WTC11 (cell line): ENCODE measurements at regions not wholly inside any gene's neighbourhood (a gene's known extent, or its start where the extent isn't known, plus 50 kb on each side); places are given as distances from the start of the nearest gene placed in this dataset.

Experiments
- ATAC-seq: fragments of 200-7000 bp; cut with Tn5 transposase; 2 replicates; pipeline ENCODE4 v1.10.0; 2021; ENCODE audit warnings: mild to moderate bottlenecking, moderate library complexity
- CTCF ChIA-PET: fragments of 300-600 bp; sonication (Branson Sonifier 250); formaldehyde crosslinking; loops from one replicate; lab custom pipeline; 2021; ENCODE audit warnings: antibody characterized with exemption; lab: Charles Lee
- POLR2A ChIA-PET: fragments of 350-600 bp; sonication (Branson Sonifier 250); formaldehyde crosslinking; loops from one replicate; lab custom pipeline; 2021; ENCODE audit warnings: antibody characterized with exemption; lab: Charles Lee
- DNase-seq: peaks from one replicate; pipeline ENCODE4 v3.0.0; 2021; ENCODE audit warnings: low spot score
- H3K27ac Mint-ChIP-seq: 2 replicates; pipeline ENCODE4 v1.8.0; 2021; ENCODE audit warnings: mixed read lengths
- H3K27me3 Mint-ChIP-seq: 2 replicates; pipeline ENCODE4 v1.8.0; 2021; ENCODE audit warnings: low read depth, mild to moderate bottlenecking, moderate library complexity, mixed read lengths
- H3K36me3 Mint-ChIP-seq: 2 replicates; pipeline ENCODE4 v1.8.0; 2021; ENCODE audit warnings: mixed read lengths
- H3K4me1 Mint-ChIP-seq: 2 replicates; pipeline ENCODE4 v1.8.0; 2022; ENCODE audit warnings: mixed read lengths
- H3K4me3 Mint-ChIP-seq: 2 replicates; pipeline ENCODE4 v1.8.0; 2021; ENCODE audit warnings: mild to moderate bottlenecking, moderate library complexity, mixed read lengths
- H3K9me3 Mint-ChIP-seq: 2 replicates; pipeline ENCODE4 v1.8.0; 2021; ENCODE audit warnings: mixed read lengths
- CREB1 ChIP-seq: sonication (generic); formaldehyde crosslinking; IDR thresholded peaks from 2 replicates; pipeline ENCODE4 v1.8.0; 2023; ENCODE audit warnings: mild to moderate bottlenecking, missing genetic modification reagents
- ELF4 ChIP-seq: sonication (generic); formaldehyde crosslinking; IDR thresholded peaks from 2 replicates; pipeline ENCODE4 v1.8.1; 2022; ENCODE audit warnings: low read depth, mild to moderate bottlenecking, moderate library complexity, missing genetic modification reagents
- EMX1 ChIP-seq: fragments of 250-450 bp; sonication (Bioruptor Pico); IDR thresholded peaks from 2 replicates; pipeline ENCODE4 v1.8.0; 2021; ENCODE audit warnings: mild to moderate bottlenecking
- FOXJ3 ChIP-seq: sonication (generic); formaldehyde crosslinking; IDR thresholded peaks from 2 replicates; pipeline ENCODE4 v1.9.0; 2021; ENCODE audit warnings: missing genetic modification reagents, mild to moderate bottlenecking, borderline replicate concordance
- GABPB1 ChIP-seq: sonication (generic); formaldehyde crosslinking; IDR thresholded peaks from 2 replicates; pipeline ENCODE4 v1.8.1; 2023; ENCODE audit warnings: mild to moderate bottlenecking, missing genetic modification reagents
- GTF2I ChIP-seq: fragments of 250-450 bp; sonication (Bioruptor Pico); conservative IDR thresholded peaks from 2 replicates; pipeline ENCODE4 v1.4.0; 2021; ENCODE audit warnings: mild to moderate bottlenecking
- IRF2 ChIP-seq: sonication (generic); formaldehyde crosslinking; IDR thresholded peaks from 2 replicates; pipeline ENCODE4 v1.8.0; 2022; ENCODE audit warnings: low read depth, missing genetic modification reagents, borderline replicate concordance
- MYBL2 ChIP-seq: sonication (generic); formaldehyde crosslinking; IDR thresholded peaks from 2 replicates; pipeline ENCODE4 v1.8.1; 2023; ENCODE audit warnings: mild to moderate bottlenecking, moderate library complexity, missing genetic modification reagents
- NFATC4 ChIP-seq: fragments of 250-450 bp; sonication (Bioruptor Pico); IDR thresholded peaks from 2 replicates; pipeline ENCODE4 v1.9.0; 2021; ENCODE audit warnings: mild to moderate bottlenecking
- NFYB ChIP-seq: sonication (generic); formaldehyde crosslinking; conservative IDR thresholded peaks from 2 replicates; pipeline ENCODE4 v1.8.0; 2022; ENCODE audit warnings: low read depth, missing genetic modification reagents
- NR3C1 ChIP-seq: sonication (generic); formaldehyde crosslinking; conservative IDR thresholded peaks from 2 replicates; pipeline ENCODE4 v1.8.1; 2023; ENCODE audit warnings: low read depth, mild to moderate bottlenecking, missing genetic modification reagents
- PRRX2 ChIP-seq: fragments of 250-450 bp; sonication (Bioruptor Pico); IDR thresholded peaks from 2 replicates; pipeline ENCODE4 v1.8.0; 2021; ENCODE audit warnings: mild to moderate bottlenecking
- RELA ChIP-seq: sonication (generic); formaldehyde crosslinking; IDR thresholded peaks from 2 replicates; pipeline ENCODE4 v1.8.1; 2022; ENCODE audit warnings: missing genetic modification reagents, mild to moderate bottlenecking, borderline replicate concordance
- SMAD4 ChIP-seq: sonication (generic); formaldehyde crosslinking; IDR thresholded peaks from 2 replicates; pipeline ENCODE4 v1.8.0; 2022; ENCODE audit warnings: mild to moderate bottlenecking, missing genetic modification reagents
- TP53 ChIP-seq: sonication (generic); formaldehyde crosslinking; IDR thresholded peaks from 2 replicates; pipeline ENCODE4 v1.8.1; 2023; ENCODE audit warnings: mild to moderate bottlenecking, missing genetic modification reagents
- ZBTB21 ChIP-seq: sonication (generic); formaldehyde crosslinking; IDR thresholded peaks from 2 replicates; pipeline ENCODE4 v1.8.1; 2023; ENCODE audit warnings: mild to moderate bottlenecking, missing genetic modification reagents, borderline replicate concordance
- ZNF121 ChIP-seq: sonication (generic); formaldehyde crosslinking; IDR thresholded peaks from 2 replicates; pipeline ENCODE4 v1.8.0; 2023; ENCODE audit warnings: missing genetic modification reagents
- ZNF425 ChIP-seq: fragments of 250-450 bp; sonication (Bioruptor Pico); conservative IDR thresholded peaks from 2 replicates; pipeline ENCODE4 v1.9.0; 2021; ENCODE audit warnings: mild to moderate bottlenecking
- TF ChIP-seq, protein P1 (sequence below): sonication (generic); formaldehyde crosslinking; IDR thresholded peaks from 2 replicates; pipeline ENCODE4 v1.8.0; 2022; ENCODE audit warnings: mild to moderate bottlenecking, missing genetic modification reagents
- TF ChIP-seq, protein P2 (sequence below): fragments of 250-450 bp; sonication (Bioruptor Pico); IDR thresholded peaks from 2 replicates; pipeline ENCODE4 v1.9.0; 2021; ENCODE audit warnings: mild to moderate bottlenecking
- TF ChIP-seq, protein P3 (sequence below): fragments of 250-450 bp; sonication (Bioruptor Pico); IDR thresholded peaks from 2 replicates; pipeline ENCODE4 v1.9.0; 2021; ENCODE audit warnings: moderate library complexity, mild to moderate bottlenecking, inconsistent platforms, borderline replicate concordance
- TF ChIP-seq, protein P4 (sequence below): sonication (generic); formaldehyde crosslinking; IDR thresholded peaks from 2 replicates; pipeline ENCODE4 v1.8.1; 2023; ENCODE audit warnings: mild to moderate bottlenecking, missing genetic modification reagents
- TF ChIP-seq, protein P5 (sequence below): fragments of 250-450 bp; sonication (Bioruptor Pico); IDR thresholded peaks from 2 replicates; pipeline ENCODE4 v1.9.0; 2021; ENCODE audit warnings: mild to moderate bottlenecking
- TF ChIP-seq, protein P6 (sequence below): sonication (generic); formaldehyde crosslinking; IDR thresholded peaks from 2 replicates; pipeline ENCODE4 v1.8.1; 2022; ENCODE audit warnings: missing genetic modification reagents, borderline replicate concordance

GRCh38 chr18:30522288-30522929 is 520.1 kb downstream of the DSC3 start (continued):
- TF ChIP-seq ZNF425 (no peak), IRF2 (CRISPR knock-in tag) (no peak), MYBL2 (CRISPR knock-in tag) (no peak)

DNA sequence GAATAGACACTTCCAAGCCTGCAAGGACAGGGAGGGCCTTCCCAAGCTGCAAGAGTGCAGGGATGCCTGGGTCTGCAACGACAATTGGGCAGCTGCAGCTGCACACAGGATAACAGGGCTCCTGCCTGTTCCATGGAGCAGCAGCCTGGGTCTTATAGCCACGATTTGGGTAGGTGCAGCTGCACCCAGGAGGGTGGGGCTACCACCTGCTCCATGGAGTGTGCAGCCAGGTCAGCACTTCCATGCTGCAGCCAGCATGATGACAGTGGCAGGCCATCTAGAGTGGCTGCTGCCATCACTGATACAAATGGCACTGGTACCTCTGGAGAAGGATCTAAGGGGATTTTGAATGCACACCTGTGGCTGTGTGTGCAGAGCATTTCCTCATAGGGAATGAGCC is 528.5 kb downstream of the DSC3 start:
- H3K36me3 Mint-ChIP-seq, result no peaks in the 10 kb centered on the region
- no peak for DNase-seq
- H3K27me3 Mint-ChIP-seq, result no peaks in the 10 kb centered on the region
- peaks cover 4% of the 10 kb centered on the region for H3K4me1 Mint-ChIP-seq
- TF ChIP-seq, protein P1, sequence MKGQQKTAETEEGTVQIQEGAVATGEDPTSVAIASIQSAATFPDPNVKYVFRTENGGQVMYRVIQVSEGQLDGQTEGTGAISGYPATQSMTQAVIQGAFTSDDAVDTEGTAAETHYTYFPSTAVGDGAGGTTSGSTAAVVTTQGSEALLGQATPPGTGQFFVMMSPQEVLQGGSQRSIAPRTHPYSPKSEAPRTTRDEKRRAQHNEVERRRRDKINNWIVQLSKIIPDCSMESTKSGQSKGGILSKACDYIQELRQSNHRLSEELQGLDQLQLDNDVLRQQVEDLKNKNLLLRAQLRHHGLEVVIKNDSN, result no peak
- TF ChIP-seq RELA (CRISPR knock-in tag) (no peak), EMX1 (CRISPR knock-in tag) (no peak), FOXJ3 (CRISPR knock-in tag) (no peak), ZNF121 (CRISPR knock-in tag) (no peak), NFATC4 (CRISPR knock-in tag) (no peak), CREB1 (CRISPR knock-in tag) (no peak)
- TF ChIP-seq, protein P2, sequence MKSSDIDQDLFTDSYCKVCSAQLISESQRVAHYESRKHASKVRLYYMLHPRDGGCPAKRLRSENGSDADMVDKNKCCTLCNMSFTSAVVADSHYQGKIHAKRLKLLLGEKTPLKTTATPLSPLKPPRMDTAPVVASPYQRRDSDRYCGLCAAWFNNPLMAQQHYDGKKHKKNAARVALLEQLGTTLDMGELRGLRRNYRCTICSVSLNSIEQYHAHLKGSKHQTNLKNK (CRISPR knock-in tag), result no peak
- TF ChIP-seq, all 79 proteins: peak for 0
- Mint-ChIP-seq H3K4me3 (no peak overlapping the region), H3K27ac (no peak overlapping the region), H3K9me3 (peaks cover 7% of the 10 kb centered on the region)
- CTCF ChIA-PET, result no interaction called here
- no peak for ATAC-seq
- POLR2A ChIA-PET, result no interaction called here

GRCh38 chr18:30512872-30513271 is 529.7 kb downstream of the DSC3 start:
- Mint-ChIP-seq H3K36me3 (no peaks in the 10 kb centered on the region), H3K4me3 (no peak overlapping the region), H3K9me3 (peaks cover 7% of the 10 kb centered on the region), H3K27me3 (no peaks in the 10 kb centered on the region), H3K27ac (no peak overlapping the region), H3K4me1 (no peaks in the 10 kb centered on the region)
- CTCF ChIA-PET, result no interaction called here
- ATAC-seq (no peak), DNase-seq (no peak)
- POLR2A ChIA-PET, result no interaction called here
- TF ChIP-seq, protein P2 (CRISPR knock-in tag), result no peak
- TF ChIP-seq ZBTB21 (CRISPR knock-in tag), result no peak
- TF ChIP-seq, protein P3, sequence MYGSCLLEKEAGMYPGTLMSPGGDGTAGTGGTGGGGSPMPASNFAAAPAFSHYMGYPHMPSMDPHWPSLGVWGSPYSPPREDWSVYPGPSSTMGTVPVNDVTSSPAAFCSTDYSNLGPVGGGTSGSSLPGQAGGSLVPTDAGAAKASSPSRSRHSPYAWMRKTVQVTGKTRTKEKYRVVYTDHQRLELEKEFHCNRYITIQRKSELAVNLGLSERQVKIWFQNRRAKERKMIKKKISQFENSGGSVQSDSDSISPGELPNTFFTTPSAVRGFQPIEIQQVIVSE, result no peak
- TF ChIP-seq GABPB1, result no peak
- TF ChIP-seq RELA (CRISPR knock-in tag), result no peak
- no peak for TF ChIP-seq SMAD4
- TF ChIP-seq, protein P4, sequence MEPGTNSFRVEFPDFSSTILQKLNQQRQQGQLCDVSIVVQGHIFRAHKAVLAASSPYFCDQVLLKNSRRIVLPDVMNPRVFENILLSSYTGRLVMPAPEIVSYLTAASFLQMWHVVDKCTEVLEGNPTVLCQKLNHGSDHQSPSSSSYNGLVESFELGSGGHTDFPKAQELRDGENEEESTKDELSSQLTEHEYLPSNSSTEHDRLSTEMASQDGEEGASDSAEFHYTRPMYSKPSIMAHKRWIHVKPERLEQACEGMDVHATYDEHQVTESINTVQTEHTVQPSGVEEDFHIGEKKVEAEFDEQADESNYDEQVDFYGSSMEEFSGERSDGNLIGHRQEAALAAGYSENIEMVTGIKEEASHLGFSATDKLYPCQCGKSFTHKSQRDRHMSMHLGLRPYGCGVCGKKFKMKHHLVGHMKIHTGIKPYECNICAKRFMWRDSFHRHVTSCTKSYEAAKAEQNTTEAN (CRISPR knock-in tag), result no peak
- TF ChIP-seq MYBL2 (CRISPR knock-in tag), result no peak
- no peak for TF ChIP-seq NR3C1 (CRISPR knock-in tag)
- TF ChIP-seq, protein P5, sequence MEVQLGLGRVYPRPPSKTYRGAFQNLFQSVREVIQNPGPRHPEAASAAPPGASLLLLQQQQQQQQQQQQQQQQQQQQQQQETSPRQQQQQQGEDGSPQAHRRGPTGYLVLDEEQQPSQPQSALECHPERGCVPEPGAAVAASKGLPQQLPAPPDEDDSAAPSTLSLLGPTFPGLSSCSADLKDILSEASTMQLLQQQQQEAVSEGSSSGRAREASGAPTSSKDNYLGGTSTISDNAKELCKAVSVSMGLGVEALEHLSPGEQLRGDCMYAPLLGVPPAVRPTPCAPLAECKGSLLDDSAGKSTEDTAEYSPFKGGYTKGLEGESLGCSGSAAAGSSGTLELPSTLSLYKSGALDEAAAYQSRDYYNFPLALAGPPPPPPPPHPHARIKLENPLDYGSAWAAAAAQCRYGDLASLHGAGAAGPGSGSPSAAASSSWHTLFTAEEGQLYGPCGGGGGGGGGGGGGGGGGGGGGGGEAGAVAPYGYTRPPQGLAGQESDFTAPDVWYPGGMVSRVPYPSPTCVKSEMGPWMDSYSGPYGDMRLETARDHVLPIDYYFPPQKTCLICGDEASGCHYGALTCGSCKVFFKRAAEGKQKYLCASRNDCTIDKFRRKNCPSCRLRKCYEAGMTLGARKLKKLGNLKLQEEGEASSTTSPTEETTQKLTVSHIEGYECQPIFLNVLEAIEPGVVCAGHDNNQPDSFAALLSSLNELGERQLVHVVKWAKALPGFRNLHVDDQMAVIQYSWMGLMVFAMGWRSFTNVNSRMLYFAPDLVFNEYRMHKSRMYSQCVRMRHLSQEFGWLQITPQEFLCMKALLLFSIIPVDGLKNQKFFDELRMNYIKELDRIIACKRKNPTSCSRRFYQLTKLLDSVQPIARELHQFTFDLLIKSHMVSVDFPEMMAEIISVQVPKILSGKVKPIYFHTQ, result no peak
- TF ChIP-seq TP53 (CRISPR knock-in tag), result no peak
- TF ChIP-seq, protein P6, sequence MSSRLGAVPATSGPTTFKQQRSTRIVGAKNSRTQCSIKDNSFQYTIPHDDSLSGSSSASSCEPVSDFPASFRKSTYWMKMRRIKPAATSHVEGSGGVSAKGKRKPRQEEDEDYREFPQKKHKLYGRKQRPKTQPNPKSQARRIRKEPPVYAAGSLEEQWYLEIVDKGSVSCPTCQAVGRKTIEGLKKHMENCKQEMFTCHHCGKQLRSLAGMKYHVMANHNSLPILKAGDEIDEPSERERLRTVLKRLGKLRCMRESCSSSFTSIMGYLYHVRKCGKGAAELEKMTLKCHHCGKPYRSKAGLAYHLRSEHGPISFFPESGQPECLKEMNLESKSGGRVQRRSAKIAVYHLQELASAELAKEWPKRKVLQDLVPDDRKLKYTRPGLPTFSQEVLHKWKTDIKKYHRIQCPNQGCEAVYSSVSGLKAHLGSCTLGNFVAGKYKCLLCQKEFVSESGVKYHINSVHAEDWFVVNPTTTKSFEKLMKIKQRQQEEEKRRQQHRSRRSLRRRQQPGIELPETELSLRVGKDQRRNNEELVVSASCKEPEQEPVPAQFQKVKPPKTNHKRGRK, result no peak
- TF ChIP-seq NFYB, result no peak
- TF ChIP-seq PRRX2 (CRISPR knock-in tag), result no peak
- TF ChIP-seq ELF4 (CRISPR knock-in tag), result no peak
- TF ChIP-seq GTF2I (CRISPR knock-in tag), result no peak
